ENCODE measurements at regions not wholly inside any gene's neighbourhood (a gene's known extent, or its start where the extent isn't known, plus 50 kb on each side); places are given as distances from the start of the nearest gene placed in this dataset.

DNA sequence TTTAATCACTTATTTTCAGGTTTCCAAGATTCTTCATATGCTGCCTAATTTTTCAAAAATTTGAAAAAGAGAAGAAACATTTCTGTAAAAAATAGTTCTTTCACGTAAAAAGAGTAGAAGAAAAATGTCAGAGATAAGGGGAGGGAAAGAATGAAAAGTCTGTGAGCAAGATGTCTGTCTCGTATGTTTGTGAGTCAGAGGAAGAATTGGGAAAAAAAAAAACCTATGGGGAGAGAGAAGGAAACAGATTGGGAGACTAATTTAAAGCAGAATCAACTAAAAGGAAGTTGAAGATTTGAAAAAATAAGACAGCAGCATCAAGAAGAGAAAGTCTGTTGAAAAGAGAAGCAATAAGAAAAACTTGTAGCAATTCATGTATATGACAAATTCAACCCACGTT is 456.3 kb downstream of the HINT1 start:
- H3K9me3 ChIP-seq (replicated peaks; ENCODE audit: control insufficient read depth, insufficient read depth, low read length) = no peaks in the 10 kb centered on the region
- in situ Hi-C loops (cut with MboI) = no loop called here
- H3K27me3 ChIP-seq (replicated peaks in 1 of 2; ENCODE audit: control insufficient read depth in 2 of 2, insufficient read depth in 2 of 2, low read length in 1 of 2) = no peaks in the 10 kb centered on the region
- H3K27ac ChIP-seq (ENCODE audit: control insufficient read depth, insufficient read depth) = no peak overlapping the region
- H3K79me2 ChIP-seq (ENCODE audit: control insufficient read depth, insufficient read depth, low read length) = no peaks in the 10 kb centered on the region
- ATAC-seq (no peak), FAIRE-seq (no peak), DNase-seq (ENCODE audit: low read depth, low spot score) (no peak)
- no peaks in the 10 kb centered on the region for H4K20me1 ChIP-seq (ENCODE audit: control insufficient read depth, insufficient read depth)
- no peak overlapping the region for H3K9ac ChIP-seq (ENCODE audit: control insufficient read depth, insufficient read depth, low read length)
- ChIA-PET RAD21 (ENCODE audit: unreplicated experiment) (no interaction called here), POLR2A (no interaction called here), CTCF (interaction anchor here (1.2 kb wide), 1 partner anchor 16 kb away, joined by 3 read pairs; no protein-coding TSS in a partner anchor), SMC1A (ENCODE audit: uncharacterized antibody, unreplicated experiment) (no interaction called here)
- BruUV-seq (replicated peaks) = no TSS peak
- no peak overlapping the region for H2AFZ ChIP-seq (ENCODE audit: control insufficient read depth, low read depth, low read length)
- H3K4me3 ChIP-seq = no peak overlapping the region
- H3K4me1 ChIP-seq (ENCODE audit: control insufficient read depth, insufficient read depth, low read length) = no peaks in the 10 kb centered on the region
- intact Hi-C loops (cut with micrococcal nuclease; ENCODE audit: unreplicated experiment) = no loop called here
- TF ChIP-seq ZBTB11 (CRISPR knock-in tag; IDR thresholded peaks at IDR 0.05) (no peak), EP300 (IDR thresholded peaks at IDR 0.05; ENCODE audit: borderline replicate concordance in 1 of 2, control insufficient read depth in 1 of 2, low read depth in 2 of 2, low read length in 2 of 2) (no peak), SIN3A (IDR thresholded peaks at IDR 0.05; ENCODE audit: low read depth, low read length) (no peak), ELK1 (IDR thresholded peaks at IDR 0.05; ENCODE audit: low read depth, low read length) (no peak), POLR2AphosphoS2 (IDR thresholded peaks at IDR 0.05; ENCODE audit: low read depth, low read length) (no peak), EZH2 (IDR thresholded peaks at IDR 0.05; ENCODE audit: borderline replicate concordance, control insufficient read depth, low read depth, low read length) (no peak), CBX5 (IDR thresholded peaks at IDR 0.05; ENCODE audit: low read depth) (no peak), FOS (IDR thresholded peaks at IDR 0.05; ENCODE audit: borderline replicate concordance, extremely low read depth, insufficient read length) (no peak), ZNF274 (IDR thresholded peaks at IDR 0.05; ENCODE audit: insufficient read depth, insufficient read length) (no peak)
- TF ChIP-seq, protein P1, sequence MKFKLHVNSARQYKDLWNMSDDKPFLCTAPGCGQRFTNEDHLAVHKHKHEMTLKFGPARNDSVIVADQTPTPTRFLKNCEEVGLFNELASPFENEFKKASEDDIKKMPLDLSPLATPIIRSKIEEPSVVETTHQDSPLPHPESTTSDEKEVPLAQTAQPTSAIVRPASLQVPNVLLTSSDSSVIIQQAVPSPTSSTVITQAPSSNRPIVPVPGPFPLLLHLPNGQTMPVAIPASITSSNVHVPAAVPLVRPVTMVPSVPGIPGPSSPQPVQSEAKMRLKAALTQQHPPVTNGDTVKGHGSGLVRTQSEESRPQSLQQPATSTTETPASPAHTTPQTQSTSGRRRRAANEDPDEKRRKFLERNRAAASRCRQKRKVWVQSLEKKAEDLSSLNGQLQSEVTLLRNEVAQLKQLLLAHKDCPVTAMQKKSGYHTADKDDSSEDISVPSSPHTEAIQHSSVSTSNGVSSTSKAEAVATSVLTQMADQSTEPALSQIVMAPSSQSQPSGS (IDR thresholded peaks at IDR 0.05; ENCODE audit: low read length) = no peak
- TF ChIP-seq, protein P2, sequence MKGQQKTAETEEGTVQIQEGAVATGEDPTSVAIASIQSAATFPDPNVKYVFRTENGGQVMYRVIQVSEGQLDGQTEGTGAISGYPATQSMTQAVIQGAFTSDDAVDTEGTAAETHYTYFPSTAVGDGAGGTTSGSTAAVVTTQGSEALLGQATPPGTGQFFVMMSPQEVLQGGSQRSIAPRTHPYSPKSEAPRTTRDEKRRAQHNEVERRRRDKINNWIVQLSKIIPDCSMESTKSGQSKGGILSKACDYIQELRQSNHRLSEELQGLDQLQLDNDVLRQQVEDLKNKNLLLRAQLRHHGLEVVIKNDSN (IDR thresholded peaks at IDR 0.05; ENCODE audit: borderline replicate concordance, extremely low read length, insufficient read depth, low read depth, low read length) = no peak
- 0% methylated on average over 3 of the region's 3 CpGs for WGBS (ENCODE audit: insufficient coverage, insufficient replicate concordance, low lambda C conversion rate, missing lambda C conversion rate)
- no peaks in the 10 kb centered on the region for H3K36me3 ChIP-seq (ENCODE audit: control insufficient read depth in 2 of 2, insufficient read depth in 2 of 2, low read length in 1 of 2)
- H3K4me2 ChIP-seq (ENCODE audit: control insufficient read depth, insufficient read depth) = no peak overlapping the region
